ENCODE measurements at regions not wholly inside any gene's neighbourhood (a gene's known extent, or its start where the extent isn't known, plus 50 kb on each side); places are given as distances from the start of the nearest gene placed in this dataset.

DNA sequence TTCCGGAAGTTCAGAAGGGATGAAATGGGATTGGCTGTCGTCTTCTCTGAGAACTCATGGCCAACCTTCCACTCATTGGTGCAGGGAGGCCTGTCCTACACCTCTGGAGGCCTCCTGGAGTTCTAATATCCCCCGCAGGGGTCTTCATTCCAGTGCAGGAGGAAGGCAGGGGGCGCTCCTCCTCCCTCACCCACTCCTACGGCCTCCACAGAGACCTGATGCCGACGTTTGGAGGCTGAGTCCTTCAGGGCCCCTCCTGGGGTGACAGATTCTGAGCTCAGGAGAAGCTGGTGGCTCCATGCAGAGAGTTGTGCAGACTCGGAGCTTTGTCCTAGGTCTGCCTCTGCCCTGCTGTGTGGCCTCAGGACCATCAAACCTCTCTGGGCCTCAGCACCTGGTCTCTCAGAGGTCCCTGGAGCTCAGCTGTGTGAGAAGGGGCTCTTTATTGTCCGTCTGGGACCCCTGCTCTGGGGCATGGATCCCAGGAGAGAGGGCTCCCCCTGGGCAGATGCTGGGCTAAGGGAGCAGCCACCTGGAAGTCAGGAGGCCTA, 102.3 kb upstream of the WNT4 start:
- Histone ChIP-seq H3K4me1 (ENCODE audit: insufficient read depth, low read length) (peaks cover 7% of the 10 kb centered on the region; the same call in 1 of the 2 replicates), H3K9ac (ENCODE audit: low read depth, low read length) (no peak overlapping the region), H3K9me3 (ENCODE audit: control insufficient read depth, insufficient read depth, low read length) (no peaks in the 10 kb centered on the region), H3K36me3 (ENCODE audit: insufficient read depth, low read length) (no peaks in the 10 kb centered on the region)

DNA sequence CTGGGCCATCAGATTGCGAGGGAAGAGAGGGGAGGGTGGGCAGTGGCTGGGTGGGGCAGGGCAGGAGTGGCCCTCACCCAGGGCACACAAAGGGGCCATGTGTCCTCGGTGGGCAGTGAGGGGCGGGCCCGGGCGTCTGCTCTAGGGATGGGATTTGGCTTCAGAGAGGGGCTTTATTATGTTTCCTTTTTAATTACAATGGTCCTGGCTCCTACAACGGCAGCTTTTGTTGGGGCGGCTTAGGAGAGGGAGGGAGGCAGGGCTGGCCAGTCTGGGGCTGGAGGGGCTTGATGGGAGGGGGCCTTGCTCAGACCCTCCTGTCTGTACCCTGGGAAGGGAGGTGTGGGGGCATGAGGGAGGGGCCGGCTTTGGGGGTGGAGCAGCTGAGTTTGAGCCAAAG, 102.8 kb upstream of the WNT4 start:
- H3K9ac ChIP-seq (ENCODE audit: low read depth, low read length): no peak overlapping the region
- peaks cover 11% of the 10 kb centered on the region; the same call in 1 of the 2 replicates for H3K4me1 ChIP-seq (ENCODE audit: insufficient read depth, low read length)
- no peaks in the 10 kb centered on the region for H3K36me3 ChIP-seq (ENCODE audit: insufficient read depth, low read length)
- no peaks in the 10 kb centered on the region for H3K9me3 ChIP-seq (ENCODE audit: control insufficient read depth, insufficient read depth, low read length)

DNA sequence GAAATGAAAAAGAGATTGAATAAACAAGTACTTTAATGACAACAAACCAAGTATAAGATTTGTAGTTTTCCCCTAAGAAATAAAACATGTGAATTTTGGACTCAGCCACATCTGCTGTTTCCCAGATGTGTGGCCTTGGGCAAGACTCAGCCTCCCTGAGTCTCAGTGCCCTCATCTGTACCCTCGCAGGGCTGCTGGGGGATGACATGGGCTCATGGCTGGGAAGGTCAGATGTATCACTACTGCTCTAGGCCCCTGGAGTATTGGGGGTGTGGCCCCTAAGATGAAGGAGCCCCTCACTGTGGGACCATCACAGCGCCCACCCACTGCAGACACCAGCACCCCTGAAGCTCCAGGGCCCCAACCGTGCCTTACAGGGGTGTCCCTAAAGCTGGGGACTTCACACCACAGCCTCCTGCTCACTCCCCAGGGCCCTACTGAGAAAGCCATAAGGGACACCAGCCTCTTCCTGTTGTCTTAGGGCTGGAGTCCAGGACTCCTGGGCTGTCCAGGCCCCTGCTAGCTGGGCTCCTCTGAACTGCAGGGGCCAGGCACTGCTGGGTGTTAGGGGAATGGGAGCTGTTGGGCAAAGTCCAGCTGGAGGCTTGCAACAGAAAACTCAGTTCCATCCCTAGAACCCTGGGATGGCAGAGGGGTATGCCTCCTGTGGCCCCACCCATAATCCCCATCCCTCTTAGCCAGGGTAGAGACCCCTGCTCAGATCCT, 104.0 kb upstream of the WNT4 start:
- Histone ChIP-seq H3K9ac (ENCODE audit: low read depth, low read length) (no peak overlapping the region), H3K36me3 (ENCODE audit: insufficient read depth, low read length) (no peaks in the 10 kb centered on the region), H3K4me1 (ENCODE audit: insufficient read depth, low read length) (peaks cover 16% of the 10 kb centered on the region; the same call in 1 of the 2 replicates), H3K9me3 (ENCODE audit: control insufficient read depth, insufficient read depth, low read length) (no peaks in the 10 kb centered on the region)

DNA sequence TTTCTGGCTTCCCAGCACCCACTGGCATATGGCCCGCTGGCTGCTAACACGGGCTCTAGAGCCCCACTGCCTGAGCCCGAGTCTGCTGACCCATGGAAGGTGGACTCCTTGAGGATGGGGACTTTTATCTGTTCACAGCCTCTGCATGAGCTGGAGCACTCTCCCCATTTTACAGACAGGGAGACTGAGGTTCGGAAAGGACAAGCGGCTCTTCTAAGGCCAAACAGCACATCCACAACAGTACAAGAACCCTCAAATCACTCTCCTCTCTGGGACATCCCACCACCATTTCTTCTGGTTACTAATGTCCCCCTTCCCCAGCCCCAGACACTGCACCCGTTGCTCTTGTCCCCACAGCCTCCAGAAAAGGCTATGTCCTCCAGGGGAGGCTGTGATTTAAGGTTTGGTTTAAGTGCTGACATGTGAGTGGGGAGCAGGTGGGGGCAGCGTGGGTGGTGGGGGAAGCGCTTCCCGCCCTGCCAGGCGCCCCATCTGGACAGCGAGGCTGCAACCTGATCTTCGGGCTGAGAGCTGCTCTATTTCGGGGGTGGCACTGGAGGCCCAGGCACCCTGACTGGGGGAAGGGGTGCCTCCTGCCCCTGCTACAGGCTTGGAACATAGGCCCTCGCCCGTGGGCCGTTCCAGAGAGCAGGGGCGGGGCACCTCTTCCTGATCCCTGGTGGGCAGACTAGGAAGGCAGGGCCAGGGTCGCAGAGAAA, 104.8 kb upstream of the WNT4 start:
- Histone ChIP-seq H3K4me1 (ENCODE audit: insufficient read depth, low read length) (peaks cover 16% of the 10 kb centered on the region; the same call in 1 of the 2 replicates), H3K9ac (ENCODE audit: low read depth, low read length) (no peak overlapping the region), H3K9me3 (ENCODE audit: control insufficient read depth, insufficient read depth, low read length) (no peaks in the 10 kb centered on the region), H3K36me3 (ENCODE audit: insufficient read depth, low read length) (no peaks in the 10 kb centered on the region)

DNA sequence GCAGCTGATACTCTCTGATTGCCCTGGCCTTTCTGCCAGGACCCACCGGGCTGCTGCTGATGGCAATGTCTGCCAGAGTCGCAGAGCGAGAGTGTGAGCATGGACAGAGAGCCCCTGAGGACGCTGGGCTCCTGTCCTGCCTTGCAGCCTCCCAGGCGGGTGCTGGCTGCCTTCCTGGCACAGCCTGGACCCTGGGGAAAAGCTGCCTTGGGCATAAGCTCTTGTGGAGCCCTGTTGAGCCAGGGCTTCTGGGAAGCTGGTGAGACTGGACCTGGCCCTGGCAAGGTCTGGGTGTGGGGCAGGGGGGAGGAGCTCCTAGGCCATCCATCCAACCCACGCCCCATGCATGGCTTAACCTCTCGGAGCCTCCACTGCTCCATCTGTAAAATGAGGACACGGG, 105.8 kb upstream of the WNT4 start:
- H3K36me3 ChIP-seq (ENCODE audit: insufficient read depth, low read length): no peaks in the 10 kb centered on the region
- peaks cover 16% of the 10 kb centered on the region; the same call in 1 of the 2 replicates for H3K4me1 ChIP-seq (ENCODE audit: insufficient read depth, low read length)
- H3K9ac ChIP-seq (ENCODE audit: low read depth, low read length): no peak overlapping the region
- no peaks in the 10 kb centered on the region for H3K9me3 ChIP-seq (ENCODE audit: control insufficient read depth, insufficient read depth, low read length)

DNA sequence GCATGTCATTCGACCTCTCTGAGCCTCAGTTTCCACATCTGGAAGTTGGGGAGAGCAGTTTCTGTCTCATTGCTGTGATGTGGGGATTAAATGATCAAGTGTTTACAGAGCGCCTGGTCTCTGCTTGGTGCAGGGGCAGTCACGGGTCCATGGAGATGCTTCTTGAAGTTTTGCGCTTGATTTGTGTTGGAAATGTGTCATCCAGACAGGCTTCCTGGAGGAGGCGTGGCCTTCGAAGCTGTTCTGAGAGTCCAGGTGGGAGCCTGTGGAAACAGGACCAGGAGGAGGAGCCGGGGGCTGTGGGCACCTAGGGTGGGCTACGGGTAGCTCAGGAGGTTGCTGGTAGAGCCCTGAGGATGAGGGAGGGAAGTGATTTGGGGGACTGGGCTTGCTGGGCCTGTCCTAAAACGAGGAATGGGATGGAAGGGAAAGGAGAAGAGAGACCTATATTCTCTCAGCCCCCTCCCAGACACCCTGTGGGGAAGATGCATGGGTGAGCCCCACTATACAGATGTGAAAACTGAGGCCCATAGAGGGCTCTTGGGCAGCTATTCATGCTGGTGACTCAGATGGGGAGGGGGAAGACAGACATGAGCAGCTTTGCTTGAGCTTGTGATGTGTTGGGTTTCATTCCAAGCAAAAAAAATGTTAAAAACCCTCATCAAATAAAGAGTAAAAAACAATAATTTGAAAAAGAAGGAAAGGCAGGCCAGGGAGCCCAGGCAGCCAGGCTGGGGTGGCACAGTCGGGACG, 107.2 kb upstream of the WNT4 start:
- H3K36me3 ChIP-seq (ENCODE audit: insufficient read depth, low read length): no peaks in the 10 kb centered on the region
- no peaks in the 10 kb centered on the region for H3K9me3 ChIP-seq (ENCODE audit: control insufficient read depth, insufficient read depth, low read length)
- no peak overlapping the region for H3K9ac ChIP-seq (ENCODE audit: low read depth, low read length)
- peaks cover 19% of the 10 kb centered on the region; the same call in 1 of the 2 replicates for H3K4me1 ChIP-seq (ENCODE audit: insufficient read depth, low read length)

DNA sequence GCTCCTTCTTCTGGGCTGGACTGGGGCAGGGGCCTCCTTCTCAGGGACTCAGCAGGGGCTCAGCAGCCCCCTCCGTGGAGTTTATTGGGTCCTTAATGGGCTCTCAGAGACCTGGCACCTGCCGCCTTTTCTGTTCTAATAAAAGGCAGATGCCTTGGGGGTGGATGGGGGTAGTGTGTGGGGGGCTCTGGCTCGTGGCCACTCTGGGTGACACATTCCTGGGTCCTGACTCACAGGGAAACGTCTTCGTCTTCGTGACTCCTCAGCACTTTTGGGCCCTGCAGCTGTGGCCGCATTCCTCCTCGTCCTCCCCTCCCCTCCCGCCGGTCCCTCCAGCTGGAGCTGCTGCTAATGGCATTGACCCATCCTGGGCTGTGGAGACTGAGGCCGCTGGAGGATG, 107.8 kb upstream of the WNT4 start:
- no peak overlapping the region for H3K9ac ChIP-seq (ENCODE audit: low read depth, low read length)
- H3K36me3 ChIP-seq (ENCODE audit: insufficient read depth, low read length): no peaks in the 10 kb centered on the region
- peaks cover 22% of the 10 kb centered on the region; the same call in 1 of the 2 replicates for H3K4me1 ChIP-seq (ENCODE audit: insufficient read depth, low read length)
- no peaks in the 10 kb centered on the region for H3K9me3 ChIP-seq (ENCODE audit: control insufficient read depth, insufficient read depth, low read length)

DNA sequence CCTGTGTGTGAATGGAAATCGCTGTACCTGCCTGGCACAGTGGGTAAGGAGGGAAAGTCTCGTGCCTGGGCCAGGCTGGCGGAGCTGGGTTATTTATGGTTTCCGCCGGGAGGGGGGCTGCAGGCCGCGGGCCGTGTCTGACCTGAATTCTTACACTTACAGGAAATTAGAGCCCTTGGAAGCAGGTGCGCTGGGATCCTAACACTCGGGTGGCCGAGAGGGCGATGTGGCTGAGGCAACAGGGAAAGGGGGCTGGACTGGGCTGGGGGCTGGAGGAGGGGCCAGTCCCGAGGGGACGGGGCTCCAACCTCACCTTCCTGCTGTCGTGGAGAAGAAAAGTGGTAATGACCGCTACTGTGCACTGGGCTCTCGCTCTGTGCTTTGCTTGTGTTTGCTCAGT, 109.4 kb upstream of the WNT4 start:
- H3K36me3 ChIP-seq (ENCODE audit: insufficient read depth, low read length): no peaks in the 10 kb centered on the region
- peaks cover 20% of the 10 kb centered on the region; the same call in 1 of the 2 replicates for H3K4me1 ChIP-seq (ENCODE audit: insufficient read depth, low read length)
- H3K9me3 ChIP-seq (ENCODE audit: control insufficient read depth, insufficient read depth, low read length): no peaks in the 10 kb centered on the region
- no peak overlapping the region for H3K9ac ChIP-seq (ENCODE audit: low read depth, low read length)

DNA sequence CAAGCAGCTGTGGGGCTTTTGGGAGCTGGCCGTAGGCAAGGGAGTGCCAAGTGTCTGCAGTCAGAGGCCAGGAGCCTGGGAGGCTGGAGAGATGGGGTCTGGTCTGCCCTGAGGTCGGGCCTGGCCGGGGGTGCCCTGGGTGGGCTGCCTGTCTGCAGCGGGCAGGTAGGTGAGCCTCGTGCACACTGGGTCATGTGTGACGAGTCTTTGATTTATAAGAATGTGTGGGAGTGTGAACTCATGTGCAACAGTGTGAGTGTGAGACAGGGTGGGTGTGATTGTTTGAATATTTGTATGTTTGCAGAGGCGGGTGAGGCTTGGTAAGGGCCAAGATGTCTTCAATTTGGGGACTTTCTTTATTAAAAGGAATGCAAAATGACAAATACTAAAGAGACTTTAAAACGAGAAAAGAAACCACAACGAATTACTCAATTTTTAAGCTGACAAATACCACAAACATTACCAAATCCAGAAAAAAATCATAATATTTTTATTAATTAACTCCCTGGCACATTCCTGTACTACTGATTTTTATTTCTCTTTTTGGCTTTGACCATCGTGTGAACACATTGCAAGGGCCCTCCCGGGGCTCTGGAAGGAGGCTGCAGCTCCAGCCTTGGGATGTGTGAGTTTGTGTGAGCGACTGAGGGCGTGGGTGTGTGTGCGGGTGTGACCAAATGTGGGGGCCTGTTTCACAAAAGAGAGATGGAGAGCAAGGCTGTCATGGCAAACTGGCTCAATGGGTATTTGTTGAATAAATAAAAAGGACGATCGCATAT, 110.3 kb upstream of the WNT4 start:
- no peak overlapping the region for H3K9ac ChIP-seq (ENCODE audit: low read depth, low read length)
- H3K4me1 ChIP-seq (ENCODE audit: insufficient read depth, low read length): peaks cover 20% of the 10 kb centered on the region; the same call in 1 of the 2 replicates
- H3K9me3 ChIP-seq (ENCODE audit: control insufficient read depth, insufficient read depth, low read length): no peaks in the 10 kb centered on the region
- H3K36me3 ChIP-seq (ENCODE audit: insufficient read depth, low read length): no peaks in the 10 kb centered on the region

DNA sequence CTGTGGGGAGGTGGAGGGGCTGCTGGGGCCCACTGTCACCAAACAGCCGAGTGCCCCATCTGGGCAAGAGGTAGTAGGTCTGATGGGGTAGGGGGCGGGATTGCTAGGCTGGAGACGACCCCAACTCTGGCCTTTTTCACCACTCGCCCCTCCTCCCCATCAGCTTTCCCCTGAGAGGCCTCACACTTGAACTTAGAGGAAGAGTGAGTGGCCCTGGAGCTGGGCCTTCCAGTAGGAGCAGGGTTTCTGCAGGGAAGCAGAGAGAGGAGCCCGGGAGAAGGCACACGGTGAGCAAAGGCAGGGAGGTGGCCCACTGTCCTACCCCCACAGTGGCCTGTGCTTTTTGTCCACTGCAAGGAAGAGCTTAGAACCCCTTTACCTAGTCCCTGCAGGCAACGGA, 111.9 kb upstream of the WNT4 start:
- Histone ChIP-seq H3K36me3 (ENCODE audit: insufficient read depth, low read length) (no peaks in the 10 kb centered on the region), H3K9ac (ENCODE audit: low read depth, low read length) (no peak overlapping the region), H3K9me3 (ENCODE audit: control insufficient read depth, insufficient read depth, low read length) (no peaks in the 10 kb centered on the region), H3K4me1 (ENCODE audit: insufficient read depth, low read length) (peaks cover 21% of the 10 kb centered on the region; the same call in 1 of the 2 replicates)

DNA sequence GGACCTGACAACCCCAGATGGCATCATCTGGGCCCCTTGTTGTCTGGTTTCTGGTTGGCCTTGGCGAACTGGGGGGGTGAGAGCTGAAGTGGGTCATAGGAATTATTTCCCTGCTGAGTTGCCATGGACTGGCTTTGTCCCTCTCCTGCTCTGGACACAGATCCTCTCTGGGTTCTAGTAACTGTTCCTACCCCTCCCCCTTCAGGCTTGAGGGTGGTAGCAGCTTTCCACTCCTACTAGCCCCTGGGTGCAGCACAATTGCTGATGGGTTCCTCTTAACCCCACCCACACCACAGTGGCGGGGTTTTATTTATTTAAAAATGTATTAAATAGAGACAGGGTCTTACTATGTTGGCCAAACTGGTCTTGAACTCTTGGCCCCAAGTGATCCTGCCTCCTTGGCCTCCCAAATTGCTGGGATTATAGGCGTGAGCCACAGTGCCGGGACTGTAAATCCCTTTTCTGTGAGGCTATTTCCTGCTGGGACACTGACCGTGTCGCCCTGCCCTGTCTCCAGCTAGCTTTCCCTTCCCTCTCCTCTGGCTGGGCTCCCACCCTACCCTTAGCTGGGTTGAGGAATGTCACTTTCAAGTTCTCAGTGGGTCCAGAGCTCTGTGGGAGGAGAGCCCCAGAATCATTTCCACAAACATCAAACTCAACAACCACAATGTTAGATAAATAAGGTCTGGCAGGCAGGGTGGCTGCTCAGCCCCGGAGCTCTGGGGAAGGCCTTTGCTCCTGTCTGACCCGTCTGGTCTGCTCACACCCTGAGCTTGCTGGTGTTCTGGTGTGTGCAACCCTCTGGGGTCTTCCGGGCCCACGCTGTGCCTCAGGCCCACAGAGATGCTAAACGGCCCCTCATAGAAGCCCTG, 112.7 kb upstream of the WNT4 start:
- H3K36me3 ChIP-seq (ENCODE audit: insufficient read depth, low read length): no peaks in the 10 kb centered on the region

DNA sequence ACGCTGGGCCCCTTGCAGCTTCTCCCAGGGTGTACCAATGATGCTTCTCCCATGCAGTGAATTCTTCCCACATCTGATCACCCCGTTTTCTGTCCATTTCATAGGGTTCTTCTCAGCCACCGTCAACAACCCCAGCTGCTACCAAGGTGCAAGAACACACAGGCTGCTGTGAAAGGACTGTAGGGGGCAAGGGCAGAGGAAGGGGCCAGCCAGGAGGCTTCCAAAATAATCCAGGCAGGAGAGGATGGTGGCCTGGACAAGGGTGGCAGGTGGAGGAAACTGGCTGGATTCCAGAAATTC, 113.3 kb upstream of the WNT4 start:
- Histone ChIP-seq H3K36me3 (ENCODE audit: insufficient read depth, low read length) (no peaks in the 10 kb centered on the region), H3K9ac (ENCODE audit: low read depth, low read length) (no peak overlapping the region), H3K4me1 (ENCODE audit: insufficient read depth, low read length) (peaks cover 16% of the 10 kb centered on the region; the same call in 1 of the 2 replicates), H3K9me3 (ENCODE audit: control insufficient read depth, insufficient read depth, low read length) (no peaks in the 10 kb centered on the region)

More for the DNA sequence above, 112.7 kb upstream of the WNT4 start:
- Histone ChIP-seq H3K4me1 (ENCODE audit: insufficient read depth, low read length) (peaks cover 20% of the 10 kb centered on the region; the same call in 1 of the 2 replicates), H3K9ac (ENCODE audit: low read depth, low read length) (no peak overlapping the region), H3K9me3 (ENCODE audit: control insufficient read depth, insufficient read depth, low read length) (no peaks in the 10 kb centered on the region)

Data from ES-I3 (cell line).